RWPE1 (cell line): ENCODE measurements at regions not wholly inside any gene's neighbourhood (a gene's known extent, or its start where the extent isn't known, plus 50 kb on each side); places are given as distances from the start of the nearest gene placed in this dataset.

Experiments
- CTCF ChIA-PET: fragments of 350-600 bp; sonication (Branson Sonifier 250); formaldehyde crosslinking; extraction: SDS; loops from one replicate; lab custom pipeline; 2021; lab: Yijun Ruan, JAX
- POLR2A ChIA-PET: fragments of 400-600 bp; formaldehyde crosslinking; extraction: SDS; loops from one replicate; lab custom pipeline; 2020; ENCODE audit warnings: antibody characterized with exemption; ENCODE audit not compliant: low non-redundant PET; lab: Yijun Ruan, JAX
- DNase-seq: peaks from one replicate; pipeline ENCODE4 v3.0.0; 2012; ENCODE audit warnings: low spot score
- H3K27ac ChIP-seq: fragments of 450-650 bp; 2 replicates; pipeline ENCODE4 v1.5.1; 2017
- CTCF ChIP-seq: fragments of 450-650 bp; conservative IDR thresholded peaks from 2 replicates; pipeline ENCODE4 v1.5.1; 2017; ENCODE audit warnings: low read depth, mild to moderate bottlenecking

GRCh38 chr3:189457201-189457607 is 174.0 kb upstream of the TP63 start:
- DNase-seq: peak; percentile 26
- ChIA-PET CTCF (interaction anchor here (0.5 kb wide), 1 partner anchor 41 kb away, joined by 3 read pairs; no protein-coding TSS in a partner anchor), POLR2A (interaction anchor here (0.6 kb wide), 1 partner anchor 60 kb away, joined by 3 read pairs; no protein-coding TSS in a partner anchor)
- TF ChIP-seq CTCF: no peak
- no peak overlapping the region for H3K27ac ChIP-seq

GRCh38 chr3:189457631-189458412 is 173.4 kb upstream of the TP63 start:
- no peak overlapping the region for H3K27ac ChIP-seq
- CTCF ChIA-PET: interaction anchor here (0.5 kb wide), 1 partner anchor 42 kb away, joined by 3 read pairs; no protein-coding TSS in a partner anchor

GRCh38 chr3:189458528-189458927 is 172.7 kb upstream of the TP63 start:
- H3K27ac ChIP-seq: no peak overlapping the region
- DNase-seq: peak; percentile 9
- ChIA-PET CTCF (no interaction called here), POLR2A (no interaction called here)
- TF ChIP-seq CTCF: no peak

More at GRCh38 chr3:189457631-189458412, 173.4 kb upstream of the TP63 start:
- TF ChIP-seq CTCF: no peak
- POLR2A ChIA-PET: interaction anchor here (0.6 kb wide), 1 partner anchor 59 kb away, joined by 3 read pairs; no protein-coding TSS in a partner anchor
- no peak for DNase-seq

- H3K27ac ChIP-seq: no peak overlapping the region
- ChIA-PET CTCF (interaction anchor here (0.6 kb wide), 1 partner anchor 321 kb away, joined by 3 read pairs; no protein-coding TSS in a partner anchor), POLR2A (no interaction called here)
- TF ChIP-seq CTCF: no peak
- DNase-seq: no peak
These were observed 172.0 kb upstream of the TP63 start for GRCh38 chr3:189459231-189459630.

- no peak for DNase-seq
- POLR2A ChIA-PET: no interaction called here
- TF ChIP-seq CTCF: no peak
- CTCF ChIA-PET: no interaction called here
- no peak overlapping the region for H3K27ac ChIP-seq
These were observed 170.7 kb upstream of the TP63 start for GRCh38 chr3:189460511-189460910.

GRCh38 chr3:189464799-189465198 is 166.4 kb upstream of the TP63 start:
- ChIA-PET POLR2A (no interaction called here), CTCF (no interaction called here)
- TF ChIP-seq CTCF: no peak
- no peak for DNase-seq
- no peak overlapping the region for H3K27ac ChIP-seq
